Hematopoietic multipotent progenitor cell treated with erythropoietin and hydrocortisone succinate and interleukin-3 and kit ligand, for 17 days (in vitro differentiated cells): ENCODE measurements at regions not wholly inside any gene's neighbourhood (a gene's known extent, or its start where the extent isn't known, plus 50 kb on each side); places are given as distances from the start of the nearest gene placed in this dataset.
"Not testable (repeated sequence)": the region's sequence is repeated elsewhere in the genome, so short reads cannot be mapped to it uniquely, and the experiment has no call there.

Experiments used
- DNase-seq: peaks from one replicate; pipeline ENCODE4 v3.0.0-alpha.2; 2015; ENCODE audit warnings: low spot score

GRCh38 chr1:60949826-60950197 is 132.5 kb upstream of the NFIA start:
- no peak for DNase-seq

GRCh38 chr1:60949154-60949825 is 133.1 kb upstream of the NFIA start:
- DNase-seq = no peak

- no peak for DNase-seq
These were observed 133.9 kb upstream of the NFIA start for GRCh38 chr1:60948486-60948885.

GRCh38 chr1:60947367-60947766 is 135.0 kb upstream of the NFIA start:
- no peak for DNase-seq

- no peak for DNase-seq
These were observed 139.3 kb upstream of the NFIA start for GRCh38 chr1:60942896-60943638.

- no peak for DNase-seq
These were observed 140.1 kb upstream of the NFIA start for GRCh38 chr1:60942291-60942690.

DNA sequence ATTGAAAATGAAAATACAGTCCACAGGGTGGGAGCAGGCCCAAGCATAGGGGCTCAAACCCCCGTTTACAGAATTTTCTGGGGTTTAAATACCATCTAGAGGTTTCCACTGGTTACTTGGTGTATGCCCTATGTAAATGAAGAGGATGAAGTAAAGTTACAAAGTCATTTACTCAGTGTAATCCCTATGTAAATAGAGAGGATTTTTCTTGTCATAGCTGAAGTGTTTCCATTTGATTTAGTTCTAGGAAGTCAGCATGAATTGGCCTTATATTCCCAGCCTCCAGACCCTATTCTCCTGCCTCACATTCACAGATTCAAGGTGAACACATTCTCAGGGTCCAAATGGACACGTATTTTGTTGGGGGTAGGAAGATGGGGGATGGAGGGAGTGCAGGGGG is 141.7 kb upstream of the NFIA start:
- DNase-seq = not testable (repeated sequence)

DNA sequence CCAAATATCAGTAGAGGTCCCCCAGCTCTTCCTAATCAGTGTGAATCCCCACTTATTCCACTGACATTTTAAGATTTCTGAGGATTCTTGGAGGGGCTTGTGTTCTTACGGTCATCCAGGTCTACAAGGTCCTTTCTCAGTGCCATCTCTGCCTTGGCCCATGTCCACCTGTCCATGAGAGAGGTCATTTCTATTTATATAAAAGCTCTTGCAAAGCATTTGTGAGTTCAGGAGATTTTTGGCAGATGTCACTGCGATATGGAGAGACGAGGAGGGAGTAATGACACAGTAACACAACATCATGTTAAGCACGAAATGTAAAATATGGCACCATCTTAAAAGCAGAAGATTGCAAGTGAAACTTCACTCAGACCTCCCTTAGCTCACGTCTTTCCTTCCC is 144.6 kb upstream of the NFIA start:
- no peak for DNase-seq

DNA sequence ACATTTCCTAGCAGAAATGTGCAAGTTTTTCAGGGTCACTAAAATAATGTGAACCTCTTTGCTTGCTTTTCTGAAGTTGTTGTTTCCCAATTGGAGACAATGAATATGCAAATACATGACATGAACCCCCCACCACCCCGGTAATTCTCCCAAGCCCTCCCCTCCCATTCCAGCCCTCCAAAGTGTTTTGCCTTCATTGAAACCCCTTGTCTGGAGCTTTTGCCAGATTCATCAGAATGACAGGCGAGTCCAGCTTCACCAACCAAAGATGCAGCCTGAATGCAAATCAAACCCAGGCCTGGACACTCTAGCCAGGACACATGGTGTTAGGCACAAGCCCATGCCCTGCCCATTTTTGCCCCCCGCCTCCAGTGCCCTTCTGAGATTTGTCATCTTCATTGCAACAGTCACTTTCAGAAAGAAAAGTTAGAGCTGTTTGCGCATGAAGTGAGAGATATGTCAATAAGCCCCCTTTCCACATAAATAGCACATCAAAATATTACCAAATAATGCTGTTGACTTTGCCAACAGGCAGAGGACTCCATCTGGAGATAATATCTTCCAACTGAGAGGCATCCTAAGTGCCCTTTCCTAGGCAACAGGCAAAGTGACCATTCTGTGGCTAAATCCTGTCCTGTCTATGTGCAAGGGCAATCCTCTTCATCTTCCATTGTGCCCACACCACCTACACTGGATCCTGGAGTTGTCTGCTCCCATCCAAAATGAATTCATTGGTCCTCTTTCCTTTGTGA is 145.6 kb upstream of the NFIA start:
- DNase-seq = no peak

GRCh38 chr1:60936163-60936562 is 146.2 kb upstream of the NFIA start:
- no peak for DNase-seq

DNA sequence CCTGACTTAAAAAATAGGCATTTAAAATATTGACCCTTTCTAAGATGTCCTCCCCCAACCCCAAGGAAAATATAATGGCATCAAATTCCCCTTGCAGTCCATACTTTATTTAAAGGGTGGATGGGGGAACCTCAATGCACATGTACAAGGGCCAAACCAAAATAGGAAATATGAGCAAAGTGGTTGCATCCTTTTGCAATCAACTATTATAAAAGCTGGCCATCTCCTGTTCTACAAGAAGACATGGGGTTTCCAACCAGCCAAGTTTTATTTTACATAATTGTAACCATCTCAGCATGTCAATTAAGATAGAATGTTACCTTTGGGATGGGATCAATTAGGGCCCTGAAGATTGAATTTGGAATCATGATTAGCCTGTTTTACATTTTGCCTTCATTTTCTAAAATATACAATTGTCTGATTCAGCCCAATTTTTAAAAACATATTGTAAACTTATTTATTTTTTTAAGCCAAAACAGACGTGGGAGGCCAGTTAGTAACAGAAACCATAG is 146.7 kb upstream of the NFIA start:
- DNase-seq = no peak

- DNase-seq = no peak
These were observed 152.2 kb upstream of the NFIA start for GRCh38 chr1:60930130-60930529.

- peak; percentile 56 for DNase-seq
These were observed 157.2 kb upstream of the NFIA start for GRCh38 chr1:60924964-60925798.

- no peak for DNase-seq
These were observed 158.2 kb upstream of the NFIA start for GRCh38 chr1:60924165-60924564.

DNA sequence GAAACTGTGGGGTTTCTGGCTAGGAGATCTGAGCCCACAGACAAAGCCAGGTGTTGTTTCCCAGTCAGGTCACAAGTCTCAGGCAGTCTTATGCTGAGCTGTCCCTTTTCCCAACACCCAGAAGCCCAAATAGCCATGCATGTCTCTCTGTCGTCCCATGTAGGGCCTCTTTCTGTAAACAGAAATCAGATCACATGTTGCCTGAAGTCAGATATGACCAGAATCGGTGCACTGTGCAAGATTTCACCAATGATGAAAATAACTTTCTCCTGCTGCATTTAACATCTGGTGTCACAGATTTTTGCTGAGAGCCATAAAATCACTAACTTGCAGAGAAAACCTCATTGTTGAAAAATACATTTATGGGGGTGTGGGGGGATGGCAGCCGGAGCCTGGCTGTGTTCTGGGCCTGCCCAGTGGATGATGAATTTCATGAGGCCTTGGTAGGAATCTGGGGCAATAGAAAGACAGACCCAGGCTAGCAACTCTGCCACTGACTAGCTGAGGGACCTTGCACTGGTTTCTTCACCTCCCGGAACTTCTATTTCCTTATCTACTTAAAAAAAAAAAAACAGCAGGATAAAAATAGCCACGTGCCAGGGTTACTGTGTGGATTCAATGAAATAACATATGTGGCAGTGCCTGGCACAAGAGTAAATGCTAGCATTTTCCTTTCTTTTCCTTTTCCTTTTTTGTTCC is 158.8 kb upstream of the NFIA start:
- no peak for DNase-seq

- DNase-seq = no peak
These were observed 160.1 kb upstream of the NFIA start for GRCh38 chr1:60922304-60922703.

GRCh38 chr1:60921175-60921574 is 161.2 kb upstream of the NFIA start:
- no peak for DNase-seq

DNA sequence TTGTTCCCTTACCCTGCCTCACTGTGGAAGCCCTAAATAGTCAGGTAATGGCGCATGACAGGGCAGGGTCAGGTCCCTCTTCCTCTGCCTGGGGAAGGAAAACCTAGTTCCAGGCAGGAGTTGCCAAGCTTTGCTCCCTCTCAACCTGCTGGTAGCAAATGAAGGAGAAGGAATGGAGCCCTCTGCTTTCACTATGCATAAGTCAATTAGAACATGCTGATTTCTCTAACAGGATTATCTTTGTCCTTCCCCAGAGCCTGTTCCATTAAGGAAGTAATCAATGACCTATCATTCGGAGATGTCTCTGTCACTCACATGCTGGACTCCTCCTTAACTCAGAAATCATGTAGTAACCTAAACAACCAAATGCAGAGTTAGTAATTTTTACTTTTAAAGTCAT is 161.8 kb upstream of the NFIA start:
- DNase-seq = no peak

DNA sequence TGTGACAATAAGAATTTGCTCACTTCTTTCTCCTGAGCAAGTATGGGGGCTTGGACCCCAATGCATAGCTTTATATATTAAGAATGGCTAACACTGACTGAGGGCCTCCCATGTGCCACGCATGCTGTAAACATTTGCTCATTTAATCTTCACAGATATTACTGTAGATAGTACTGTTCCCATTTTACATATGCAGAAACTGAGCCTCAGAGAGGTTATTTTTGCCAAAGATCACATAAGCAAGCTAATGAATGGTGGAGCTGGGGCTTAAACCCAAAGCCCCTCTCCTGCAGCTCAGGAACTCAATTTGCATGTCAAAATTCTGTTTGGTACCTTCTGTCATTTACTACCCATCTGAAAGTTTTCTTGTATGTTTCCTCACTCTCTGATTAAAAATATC is 163.5 kb upstream of the NFIA start:
- no peak for DNase-seq

DNA sequence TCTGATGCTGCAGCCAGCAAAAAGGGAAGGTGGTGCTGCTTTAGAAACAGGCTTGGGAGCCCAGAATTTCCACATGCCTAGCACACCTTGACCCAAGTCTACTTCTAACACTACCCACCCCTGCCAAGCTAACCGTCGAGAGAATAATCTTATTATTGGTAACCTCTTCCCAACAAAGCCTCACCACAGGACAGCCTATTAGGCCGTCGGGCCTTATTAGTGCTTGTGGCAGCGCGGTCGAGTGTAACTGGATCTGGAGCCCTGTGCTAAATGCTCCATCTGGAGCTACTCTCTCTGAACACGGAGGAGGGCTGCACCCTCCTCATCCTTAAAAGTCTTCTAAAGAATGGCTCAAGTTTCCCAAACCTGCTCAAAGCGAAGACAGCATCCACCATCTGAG is 165.5 kb upstream of the NFIA start:
- no peak for DNase-seq

GRCh38 chr1:60916199-60916598 is 166.2 kb upstream of the NFIA start:
- DNase-seq = no peak
